AG04449 (cell line): ENCODE measurements at regions not wholly inside any gene's neighbourhood (a gene's known extent, or its start where the extent isn't known, plus 50 kb on each side); places are given as distances from the start of the nearest gene placed in this dataset.

Experiments
- CTCF ChIA-PET: fragments of 350-600 bp; formaldehyde crosslinking; extraction: SDS; loops from one replicate; lab custom pipeline; 2021; ENCODE audit warnings: antibody characterized with exemption; lab: Yijun Ruan, JAX
- POLR2A ChIA-PET: fragments of 400-600, 350-600 bp; formaldehyde crosslinking; extraction: SDS; loops from one replicate; lab custom pipeline; 2020; ENCODE audit warnings: antibody characterized with exemption, inconsistent platforms; lab: Yijun Ruan, JAX
- DNase-seq: peaks from one replicate; pipeline ENCODE4 v3.0.0-alpha.2; 2010; ENCODE audit warnings: low read depth, low spot score
- H3K4me3 ChIP-seq: 2 replicates; pipeline ENCODE4 v1.5.1; 2011; ENCODE audit warnings: low read depth, mild to moderate bottlenecking, control low read depth, low read length
- TF ChIP-seq, protein P1 (sequence below): IDR thresholded peaks from one replicate; pipeline ENCODE4 v1.5.1; 2011; ENCODE audit warnings: mild to moderate bottlenecking, moderate library complexity, low read length, control low read depth, inconsistent platforms; ENCODE audit not compliant: insufficient read depth; ENCODE audit errors: missing control alignments

DNA sequence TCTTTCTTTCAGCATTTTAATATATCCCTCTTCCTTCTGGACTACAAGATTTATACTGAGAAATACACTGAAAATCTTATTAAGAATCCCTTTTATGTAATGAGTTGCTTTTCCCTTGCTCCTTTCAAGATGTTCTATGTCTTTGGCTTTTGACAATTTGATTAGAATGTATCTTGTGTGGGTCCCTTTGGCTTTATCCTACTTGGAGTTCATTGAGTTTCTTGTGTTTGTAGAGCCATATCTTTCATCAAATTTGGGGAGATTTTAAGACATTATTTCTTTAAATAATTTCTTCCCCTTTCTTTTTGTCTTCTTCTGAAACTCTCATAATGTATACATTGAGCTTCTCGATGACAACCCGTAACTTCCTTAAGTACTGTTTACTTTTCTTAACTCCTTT, 739.9 kb upstream of the AMOT start:
- POLR2A ChIA-PET: no interaction called here
- CTCF ChIA-PET: no interaction called here
- TF ChIP-seq, protein P1, sequence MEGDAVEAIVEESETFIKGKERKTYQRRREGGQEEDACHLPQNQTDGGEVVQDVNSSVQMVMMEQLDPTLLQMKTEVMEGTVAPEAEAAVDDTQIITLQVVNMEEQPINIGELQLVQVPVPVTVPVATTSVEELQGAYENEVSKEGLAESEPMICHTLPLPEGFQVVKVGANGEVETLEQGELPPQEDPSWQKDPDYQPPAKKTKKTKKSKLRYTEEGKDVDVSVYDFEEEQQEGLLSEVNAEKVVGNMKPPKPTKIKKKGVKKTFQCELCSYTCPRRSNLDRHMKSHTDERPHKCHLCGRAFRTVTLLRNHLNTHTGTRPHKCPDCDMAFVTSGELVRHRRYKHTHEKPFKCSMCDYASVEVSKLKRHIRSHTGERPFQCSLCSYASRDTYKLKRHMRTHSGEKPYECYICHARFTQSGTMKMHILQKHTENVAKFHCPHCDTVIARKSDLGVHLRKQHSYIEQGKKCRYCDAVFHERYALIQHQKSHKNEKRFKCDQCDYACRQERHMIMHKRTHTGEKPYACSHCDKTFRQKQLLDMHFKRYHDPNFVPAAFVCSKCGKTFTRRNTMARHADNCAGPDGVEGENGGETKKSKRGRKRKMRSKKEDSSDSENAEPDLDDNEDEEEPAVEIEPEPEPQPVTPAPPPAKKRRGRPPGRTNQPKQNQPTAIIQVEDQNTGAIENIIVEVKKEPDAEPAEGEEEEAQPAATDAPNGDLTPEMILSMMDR: no peak
- DNase-seq: no peak
- no peak overlapping the region for H3K4me3 ChIP-seq

DNA sequence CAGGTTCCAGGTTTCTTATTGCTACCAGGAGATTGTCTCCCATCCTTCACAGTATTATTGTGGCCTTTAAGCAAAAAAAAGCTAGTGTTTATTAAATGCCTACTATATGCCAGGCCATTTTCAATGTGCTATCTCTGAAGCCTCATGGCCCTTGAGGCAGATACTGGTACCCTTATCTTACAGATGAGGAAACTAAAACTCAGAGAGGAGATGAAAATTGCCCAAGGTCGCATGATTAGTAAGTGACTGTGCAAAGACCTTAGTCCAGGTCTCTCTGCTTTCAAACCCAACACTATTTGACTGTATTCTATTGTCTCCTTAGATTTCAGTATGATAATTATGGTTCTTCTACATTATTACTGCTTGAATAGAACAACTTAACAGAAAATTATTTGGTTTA, 717.9 kb upstream of the AMOT start:
- DNase-seq: no peak
- ChIA-PET CTCF (no interaction called here), POLR2A (no interaction called here)
- no peak overlapping the region for H3K4me3 ChIP-seq
- TF ChIP-seq, protein P1: no peak

- ChIA-PET CTCF (no interaction called here), POLR2A (no interaction called here)
- H3K4me3 ChIP-seq: no peak overlapping the region
- DNase-seq: no peak
- TF ChIP-seq, protein P1: no peak
These were observed 711.3 kb upstream of the AMOT start for GRCh38 chrX:113551919-113552318.

- CTCF ChIA-PET: no interaction called here
- no peak for DNase-seq
- POLR2A ChIA-PET: no interaction called here
- no peak overlapping the region for H3K4me3 ChIP-seq
- TF ChIP-seq, protein P1: no peak
These were observed 707.8 kb upstream of the AMOT start for GRCh38 chrX:113548308-113549015.

- no peak overlapping the region for H3K4me3 ChIP-seq
- ChIA-PET CTCF (no interaction called here), POLR2A (no interaction called here)
- TF ChIP-seq, protein P1: no peak
- DNase-seq: no peak
These were observed 704.4 kb upstream of the AMOT start for GRCh38 chrX:113545040-113545439.

- DNase-seq: no peak
- ChIA-PET POLR2A (no interaction called here), CTCF (no interaction called here)
- no peak overlapping the region for H3K4me3 ChIP-seq
- TF ChIP-seq, protein P1: no peak
These were observed 699.1 kb upstream of the AMOT start for GRCh38 chrX:113539599-113540356.
